Esophagus muscularis mucosa (tissue), 3 donors: ENCODE measurements at regions not wholly inside any gene's neighbourhood (a gene's known extent, or its start where the extent isn't known, plus 50 kb on each side); places are given as distances from the start of the nearest gene placed in this dataset.

ENCODE experiments used
- CTCF ChIP-seq, 3 experiments: fragments of 200-600 bp in 2 of 3; fragments of 450-650 bp in 1 of 3; sonication (generic) in 2 of 3; IDR thresholded peaks; one replicate each; pipeline ENCODE4 v1.5.1; 2017 to 2019; ENCODE audit warnings: antibody characterized with exemption in 3 of 3, mild to moderate bottlenecking in 2 of 3, moderate library complexity in 1 of 3
- POLR2A ChIP-seq: fragments of 450-650 bp; IDR thresholded peaks from one replicate; pipeline ENCODE4 v1.6.1; 2017; ENCODE audit warnings: antibody characterized with exemption, moderate library complexity, mild to moderate bottlenecking, low read depth

- TF ChIP-seq CTCF (IDR thresholded peaks at IDR 0.05) = no peak
- no peak for TF ChIP-seq POLR2A
Measured at GRCh38 chr5:8362495-8362894, 493.5 kb downstream of the MTRR start.
